ENCODE measurements at regions not wholly inside any gene's neighbourhood (a gene's known extent, or its start where the extent isn't known, plus 50 kb on each side); places are given as distances from the start of the nearest gene placed in this dataset.

DNA sequence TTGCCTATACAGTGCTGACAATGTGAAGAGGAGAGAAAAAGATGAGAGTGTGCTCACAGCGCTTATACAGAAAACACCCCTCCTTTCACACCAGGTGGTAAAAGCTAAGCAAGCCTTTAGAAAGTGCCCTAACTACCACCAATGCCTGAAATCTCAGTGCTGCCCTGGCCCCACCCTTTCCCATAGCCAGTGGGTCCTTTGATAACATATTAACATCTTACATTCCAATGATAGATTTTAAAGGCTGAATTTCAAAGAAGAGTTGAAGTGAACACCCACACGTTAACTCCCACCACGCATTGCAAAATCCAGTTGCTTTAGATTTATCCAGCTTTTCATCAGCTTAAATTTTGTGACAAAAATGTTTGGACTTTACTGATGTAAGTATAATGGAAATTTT is 58.1 kb upstream of the SSX2IP start:
- Histone ChIP-seq H3K4me1 (ENCODE audit: control insufficient read depth, extremely low read depth, insufficient read depth, low read length) (no peaks in the 10 kb centered on the region), H4K20me1 (replicated peaks; ENCODE audit: control insufficient read depth, extremely low read depth, insufficient read depth, low read length) (no peaks in the 10 kb centered on the region), H3K27ac (ENCODE audit: insufficient read depth, low read depth, low read length) (no peak overlapping the region), H3K4me3 (replicated peaks in 1 of 3; ENCODE audit: insufficient read depth in 1 of 3, low read depth in 1 of 3, low read length in 3 of 3) (no peak overlapping the region), H3K36me3 (ENCODE audit: control insufficient read depth in 2 of 2, extremely low read depth in 1 of 2, insufficient read depth in 2 of 2, low read length in 2 of 2) (no peaks in the 10 kb centered on the region), H3K9ac (replicated peaks; ENCODE audit: extremely low read depth, insufficient read depth, low read length) (no peak overlapping the region), H3K4me2 (ENCODE audit: insufficient read depth, low read length) (no peak overlapping the region), H3K27me3 (ENCODE audit: control insufficient read depth in 2 of 2, insufficient read depth in 2 of 2, low read length in 2 of 2) (peaks cover 6 to 10% of the 10 kb centered on the region in 2 experiments), H3K79me2 (ENCODE audit: control insufficient read depth, insufficient read depth, low read length) (no peaks in the 10 kb centered on the region), H3K9me3 (replicated peaks; ENCODE audit: control insufficient read depth, insufficient read depth, low read length) (no peaks in the 10 kb centered on the region), H2AFZ (ENCODE audit: low read depth, low read length) (no peak overlapping the region), H3K9me1 (replicated peaks; ENCODE audit: control insufficient read depth, extremely low read depth, insufficient read depth, low read length) (no peaks in the 10 kb centered on the region)
- intact Hi-C loops (cut with micrococcal nuclease) = no loop called here
- ChIA-PET CTCF (interaction anchor here (1.0 to 2.7 kb wide), 3 partner anchors 23 to 607 kb away, joined by 3 to 8 read pairs (median 4); no protein-coding TSS in a partner anchor), POLR2A (no interaction called here)
- TF ChIP-seq MYC (IDR thresholded peaks at IDR 0.05; ENCODE audit: low read depth, low read length) (no peak), EZH2 (IDR thresholded peaks at IDR 0.05; ENCODE audit: borderline replicate concordance, low read depth, low read length, severe bottlenecking) (no peak), GATA2 (IDR thresholded peaks at IDR 0.05; ENCODE audit: insufficient read depth, insufficient read length, low read depth, low read length) (no peak), JUN (IDR thresholded peaks at IDR 0.05; ENCODE audit: borderline replicate concordance, insufficient read depth, insufficient read length, low read depth) (no peak), POLR2A (IDR thresholded peaks at IDR 0.05; ENCODE audit: low read depth, low read length) (no peak), POLR2AphosphoS5 (IDR thresholded peaks at IDR 0.05; ENCODE audit: insufficient read depth, low read depth, low read length) (no peak), FOS (IDR thresholded peaks at IDR 0.05; ENCODE audit: borderline replicate concordance, insufficient read depth, low read length) (no peak)
- TF ChIP-seq, protein P1, sequence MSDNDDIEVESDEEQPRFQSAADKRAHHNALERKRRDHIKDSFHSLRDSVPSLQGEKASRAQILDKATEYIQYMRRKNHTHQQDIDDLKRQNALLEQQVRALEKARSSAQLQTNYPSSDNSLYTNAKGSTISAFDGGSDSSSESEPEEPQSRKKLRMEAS (IDR thresholded peaks at IDR 0.05; ENCODE audit: insufficient read depth, insufficient read length) = no peak
- TF ChIP-seq, protein P2, sequence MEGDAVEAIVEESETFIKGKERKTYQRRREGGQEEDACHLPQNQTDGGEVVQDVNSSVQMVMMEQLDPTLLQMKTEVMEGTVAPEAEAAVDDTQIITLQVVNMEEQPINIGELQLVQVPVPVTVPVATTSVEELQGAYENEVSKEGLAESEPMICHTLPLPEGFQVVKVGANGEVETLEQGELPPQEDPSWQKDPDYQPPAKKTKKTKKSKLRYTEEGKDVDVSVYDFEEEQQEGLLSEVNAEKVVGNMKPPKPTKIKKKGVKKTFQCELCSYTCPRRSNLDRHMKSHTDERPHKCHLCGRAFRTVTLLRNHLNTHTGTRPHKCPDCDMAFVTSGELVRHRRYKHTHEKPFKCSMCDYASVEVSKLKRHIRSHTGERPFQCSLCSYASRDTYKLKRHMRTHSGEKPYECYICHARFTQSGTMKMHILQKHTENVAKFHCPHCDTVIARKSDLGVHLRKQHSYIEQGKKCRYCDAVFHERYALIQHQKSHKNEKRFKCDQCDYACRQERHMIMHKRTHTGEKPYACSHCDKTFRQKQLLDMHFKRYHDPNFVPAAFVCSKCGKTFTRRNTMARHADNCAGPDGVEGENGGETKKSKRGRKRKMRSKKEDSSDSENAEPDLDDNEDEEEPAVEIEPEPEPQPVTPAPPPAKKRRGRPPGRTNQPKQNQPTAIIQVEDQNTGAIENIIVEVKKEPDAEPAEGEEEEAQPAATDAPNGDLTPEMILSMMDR (IDR thresholded peaks at IDR 0.05; ENCODE audit: extremely low read depth in 1 of 2, insufficient read depth in 1 of 2, low read depth in 1 of 2, low read length in 2 of 2) = no peak
- no peak for FAIRE-seq
- no peak for DNase-seq (ENCODE audit: low read depth, low spot score)
- dilution Hi-C loops (cut with MboI; ENCODE audit: extremely low pct_ligation_motif_present, low sequenced_read_pairs) = no loop called here
- BruUV-seq (replicated peaks) = no TSS peak

All from endothelial cell of umbilical vein (primary cell).